CD4-positive, alpha-beta T cell treated with Interleukin-10 for 1 hour (primary cell): ENCODE measurements at regions not wholly inside any gene's neighbourhood (a gene's known extent, or its start where the extent isn't known, plus 50 kb on each side); places are given as distances from the start of the nearest gene placed in this dataset.
"Not testable (repeated sequence)": the region's sequence is repeated elsewhere in the genome, so short reads cannot be mapped to it uniquely, and the experiment has no call there.

Experiments
- DNase-seq: peaks from one replicate; pipeline ENCODE4 v3.0.0-alpha.2; 2020

DNA sequence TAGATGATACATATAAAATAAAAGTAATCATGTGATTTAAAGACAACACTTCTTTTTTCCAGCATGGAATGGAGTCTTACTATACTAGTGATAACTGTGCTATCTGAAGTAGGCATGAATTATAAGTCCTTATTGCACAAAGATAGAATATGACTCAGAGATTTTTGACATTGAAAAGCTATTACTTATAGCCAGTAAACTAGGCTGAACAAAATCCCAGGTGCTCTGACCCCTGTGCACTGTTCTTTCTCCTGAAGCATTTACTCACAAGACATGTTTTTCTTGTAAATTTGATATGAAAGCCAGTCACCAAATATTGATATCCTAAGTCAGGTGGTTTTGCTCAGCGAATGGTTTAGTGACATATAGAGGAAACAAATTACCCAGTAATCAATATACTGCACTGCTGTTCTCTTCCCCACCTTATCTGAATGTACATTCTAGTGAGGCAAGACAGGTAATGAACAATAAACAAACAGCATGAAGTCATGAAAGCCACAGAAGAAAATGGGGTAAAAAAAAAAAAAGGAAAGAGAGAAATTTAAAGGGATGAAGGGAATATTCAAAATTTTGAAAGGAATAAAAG, 1567.0 kb upstream of the SPRY2 start:
- DNase-seq: no peak

DNA sequence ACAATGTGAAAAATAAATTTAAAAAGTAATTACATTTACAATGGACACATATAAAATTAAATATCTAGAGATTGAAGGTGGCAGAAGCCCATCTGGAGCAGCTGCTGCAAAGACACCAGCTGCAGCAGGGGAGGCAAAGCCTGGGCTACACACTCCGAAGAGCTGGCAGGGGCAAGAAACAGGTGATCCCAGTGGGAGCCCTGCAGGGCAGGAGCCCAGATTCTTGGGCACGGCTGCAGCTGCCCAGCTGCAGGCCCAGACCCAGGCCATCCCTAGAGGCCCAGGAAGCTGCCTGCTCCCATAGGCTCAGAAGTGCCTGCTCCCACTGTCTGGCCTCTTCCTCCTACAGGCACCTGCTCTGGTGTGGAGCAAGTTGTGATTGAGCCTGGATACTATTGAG, 1547.9 kb upstream of the SPRY2 start:
- no peak for DNase-seq

- DNase-seq: no peak
Measured at GRCh38 chr13:81874681-81875661, 1534.0 kb upstream of the SPRY2 start.

DNA sequence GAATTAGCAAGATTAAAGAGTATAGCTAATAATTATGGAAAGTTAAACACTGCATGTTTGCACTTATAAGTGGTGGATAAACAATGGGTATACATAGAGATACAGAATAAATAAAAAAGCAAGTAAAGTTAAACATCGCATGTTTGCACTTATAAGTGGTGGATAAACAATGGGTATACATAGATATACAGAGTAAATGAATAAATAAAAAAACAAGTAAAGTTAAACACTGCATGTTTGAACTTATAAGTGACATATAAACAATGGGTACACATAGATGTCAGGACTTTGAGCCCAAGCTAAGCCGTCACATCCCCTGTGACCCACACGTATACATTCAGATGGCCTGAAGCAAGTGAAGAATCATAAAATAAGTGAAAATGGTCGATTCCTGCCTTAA, 1533.3 kb upstream of the SPRY2 start:
- DNase-seq: no peak

- DNase-seq: no peak
Measured at GRCh38 chr13:81872581-81872980, 1531.7 kb upstream of the SPRY2 start.

GRCh38 chr13:81871751-81872325, 1530.9 kb upstream of the SPRY2 start:
- DNase-seq: not testable (repeated sequence)

DNA sequence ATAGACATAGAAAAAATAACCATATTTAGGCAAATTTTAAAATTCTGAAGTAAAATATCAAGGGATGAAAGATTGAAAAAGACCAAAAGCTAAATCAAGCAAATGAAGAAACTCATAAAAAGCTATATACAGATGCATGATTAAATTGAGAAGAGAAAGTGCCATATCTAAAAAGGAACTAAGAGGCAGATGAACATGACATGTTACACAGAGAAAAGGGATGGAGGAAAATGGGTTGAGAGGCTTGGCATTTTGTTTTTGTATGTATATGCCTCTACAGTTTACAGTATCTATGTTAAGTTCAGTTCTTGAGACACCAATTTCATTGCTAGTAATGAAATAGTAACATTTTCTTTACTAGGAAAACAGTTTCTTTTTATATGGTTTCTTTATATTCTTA, 1507.4 kb upstream of the SPRY2 start:
- no peak for DNase-seq

DNA sequence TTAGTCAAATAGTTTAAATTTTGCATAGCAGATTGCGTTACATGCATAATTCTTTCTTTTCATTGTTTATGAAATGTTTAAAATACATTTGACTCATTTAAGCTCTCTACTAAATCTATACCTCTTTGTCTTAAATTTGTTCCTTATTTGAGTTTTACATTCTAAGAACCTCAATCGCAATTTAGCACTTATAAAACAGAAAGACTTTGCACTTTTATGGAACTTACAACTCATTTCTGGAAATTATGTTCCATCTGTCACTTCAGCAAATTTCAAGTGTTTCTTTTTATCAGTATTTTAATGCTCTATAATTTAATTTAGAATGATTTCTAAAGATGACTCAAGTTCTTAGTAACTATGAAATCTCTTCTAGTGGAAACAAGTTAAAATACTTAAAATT, 1505.8 kb upstream of the SPRY2 start:
- DNase-seq: no peak

DNA sequence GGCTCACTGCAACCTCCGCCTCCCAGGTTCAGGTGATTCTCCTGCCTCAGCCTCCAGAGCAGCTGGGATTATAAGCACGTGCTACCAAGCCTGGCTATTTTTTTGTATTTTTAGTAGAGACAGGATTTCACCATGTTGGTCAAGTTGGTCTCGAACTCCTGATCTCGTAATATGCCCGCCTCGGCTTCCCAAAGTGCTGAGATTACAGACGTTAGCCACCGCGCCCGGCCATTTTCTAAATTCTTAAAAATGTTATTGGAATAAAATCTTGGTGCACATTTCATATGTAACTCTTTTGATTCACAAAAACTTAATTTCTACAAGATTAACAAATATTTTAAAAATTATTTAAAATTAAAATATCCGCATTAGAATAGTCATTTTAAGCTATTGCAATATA, 1480.3 kb upstream of the SPRY2 start:
- DNase-seq: no peak

GRCh38 chr13:81800433-81800832, 1459.5 kb upstream of the SPRY2 start:
- no peak for DNase-seq

DNA sequence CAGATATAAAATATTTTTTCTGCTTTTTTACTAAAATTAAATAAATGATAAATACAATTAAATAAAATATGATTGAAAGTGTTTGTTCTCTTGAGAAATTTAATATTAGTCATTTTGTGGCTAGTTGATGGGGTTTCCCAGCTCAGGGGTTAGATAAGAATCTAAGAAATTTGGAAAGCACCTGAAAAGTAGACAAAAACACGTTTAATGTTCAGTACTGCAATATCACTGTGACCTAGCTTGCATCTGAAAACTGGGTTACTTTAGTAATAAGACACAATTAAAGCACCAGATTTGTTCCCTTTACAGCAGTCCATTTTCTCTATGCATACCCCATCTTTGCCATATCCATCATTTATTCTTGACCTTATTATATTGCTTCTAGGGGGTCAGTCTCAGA, 1454.8 kb upstream of the SPRY2 start:
- no peak for DNase-seq

DNA sequence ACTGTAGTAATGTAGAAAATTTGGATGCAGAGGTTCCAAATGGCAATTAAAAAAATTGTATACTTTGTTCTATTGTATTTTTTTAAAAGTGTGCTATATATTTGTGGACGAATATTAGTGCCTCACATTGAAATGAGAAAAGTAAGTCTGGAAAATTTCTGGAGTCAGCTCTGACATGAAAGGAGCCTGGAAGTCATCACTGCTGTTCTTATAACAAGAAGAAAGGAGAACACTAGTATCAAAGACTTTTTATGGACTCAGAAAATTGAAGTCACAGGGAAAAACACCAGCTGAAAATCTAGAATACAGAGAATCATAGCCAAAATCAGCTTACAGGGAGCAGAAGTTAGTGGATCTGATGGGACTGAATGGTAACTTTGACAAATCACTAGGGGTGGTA, 1450.7 kb upstream of the SPRY2 start:
- DNase-seq: no peak

DNA sequence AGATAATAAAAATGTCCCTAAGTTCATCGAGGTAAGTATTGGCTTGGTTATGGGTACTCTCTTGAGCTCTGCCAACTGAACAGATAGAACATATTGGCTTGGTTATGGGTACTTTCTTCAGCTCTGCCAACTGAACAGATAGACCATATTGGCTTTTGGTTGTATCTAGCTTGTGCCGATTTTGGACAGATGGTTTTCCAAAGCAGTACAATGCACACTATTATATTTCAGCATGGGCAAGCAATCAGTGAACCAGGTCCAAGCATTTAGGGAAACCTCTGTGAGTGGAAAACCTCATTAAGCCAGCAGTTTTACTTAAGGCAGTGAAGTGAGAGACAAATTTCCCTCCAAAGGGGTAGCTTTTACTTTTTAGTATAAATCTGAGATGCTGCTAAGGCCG, 1440.5 kb upstream of the SPRY2 start:
- no peak for DNase-seq

GRCh38 chr13:81779876-81780275, 1439.0 kb upstream of the SPRY2 start:
- no peak for DNase-seq

GRCh38 chr13:81778350-81778749, 1437.4 kb upstream of the SPRY2 start:
- DNase-seq: no peak

DNA sequence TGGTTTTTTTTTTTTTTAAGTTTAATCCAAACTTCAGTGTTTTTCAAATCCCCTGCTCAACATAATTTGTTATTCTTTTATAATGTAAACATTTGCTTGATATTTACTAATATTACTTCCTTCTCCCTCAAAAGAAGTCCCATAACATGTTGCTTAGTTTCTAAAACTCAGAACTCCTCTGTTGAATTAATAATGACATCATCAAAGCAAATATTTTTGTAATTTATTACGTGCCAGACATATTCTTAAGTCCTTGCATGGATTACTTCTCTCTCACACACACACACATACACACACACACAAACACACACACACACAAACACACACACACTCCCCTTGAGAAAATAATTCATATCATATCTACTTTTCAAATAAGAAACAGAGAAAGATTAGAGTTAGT, 1432.3 kb upstream of the SPRY2 start:
- DNase-seq: no peak

- DNase-seq: no peak
Measured at GRCh38 chr13:81771951-81772350, 1431.0 kb upstream of the SPRY2 start.

GRCh38 chr13:81770868-81771505, 1430.1 kb upstream of the SPRY2 start:
- no peak for DNase-seq

DNA sequence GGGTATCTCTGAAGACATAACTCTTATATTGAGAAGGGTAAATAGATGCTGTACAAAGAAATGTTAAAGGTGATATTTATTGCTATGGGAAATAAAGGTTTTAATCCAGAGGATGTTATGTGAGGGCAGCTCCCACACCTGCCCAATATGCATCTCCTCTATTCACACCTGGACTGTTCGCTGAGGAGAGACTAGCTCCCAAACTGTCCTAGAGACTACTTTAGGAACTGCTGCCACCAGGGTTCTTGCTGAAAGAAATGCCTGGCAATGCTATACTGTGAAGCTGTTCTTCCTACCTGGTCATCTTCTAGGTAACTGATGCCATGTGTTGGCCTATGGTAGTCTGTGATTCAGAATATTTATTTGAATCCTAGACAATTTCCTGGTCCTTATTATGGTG, 1421.5 kb upstream of the SPRY2 start:
- no peak for DNase-seq

GRCh38 chr13:81760316-81760715, 1419.4 kb upstream of the SPRY2 start:
- no peak for DNase-seq

DNA sequence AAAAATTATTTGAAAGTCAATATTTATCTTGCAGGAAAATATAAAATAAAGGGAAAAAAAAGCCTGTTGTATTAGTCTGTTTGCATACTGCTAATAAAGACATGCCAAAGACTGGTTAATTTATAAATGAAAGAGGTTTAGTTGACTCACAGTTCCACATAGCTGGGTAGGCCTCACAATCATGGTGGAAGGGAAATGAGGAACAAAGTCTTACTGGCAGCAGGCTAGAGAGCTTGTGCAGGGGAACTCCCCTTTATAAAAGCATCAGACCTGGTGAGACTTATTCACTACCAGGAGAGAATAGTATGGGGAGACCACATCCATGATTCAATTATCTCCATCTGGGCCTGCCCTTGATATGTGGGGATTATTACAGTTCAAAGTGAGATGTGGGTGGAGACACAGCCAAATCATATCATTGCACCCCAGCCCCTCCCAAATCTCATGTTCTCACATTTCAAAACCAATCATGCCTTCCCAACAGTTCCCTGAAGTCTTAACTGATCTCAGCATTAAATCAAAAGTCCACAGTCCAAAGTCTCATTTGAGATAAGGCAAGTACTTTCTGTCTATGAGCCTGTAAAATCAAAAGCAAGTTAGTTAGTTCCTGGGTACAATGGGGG, 1416.5 kb upstream of the SPRY2 start:
- DNase-seq: no peak

DNA sequence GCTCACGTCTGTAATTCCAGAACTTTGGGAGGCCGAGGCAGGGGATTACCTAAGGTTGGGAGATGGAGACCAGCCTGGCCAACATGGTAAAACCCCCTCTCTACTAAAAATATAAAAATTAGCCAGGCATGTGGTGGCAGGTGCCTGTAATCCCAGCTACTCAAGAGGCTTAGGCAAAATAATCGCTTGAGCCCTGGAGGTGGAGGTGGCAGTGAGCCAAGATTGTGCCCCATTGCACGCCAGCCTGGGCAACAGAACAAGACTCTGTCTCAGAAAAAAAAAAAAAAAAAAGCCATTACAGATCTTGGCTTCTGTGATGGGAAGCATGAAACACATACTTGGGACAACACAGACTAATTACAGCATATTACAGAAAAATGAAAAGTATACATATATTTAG, 1404.5 kb upstream of the SPRY2 start:
- no peak for DNase-seq

DNA sequence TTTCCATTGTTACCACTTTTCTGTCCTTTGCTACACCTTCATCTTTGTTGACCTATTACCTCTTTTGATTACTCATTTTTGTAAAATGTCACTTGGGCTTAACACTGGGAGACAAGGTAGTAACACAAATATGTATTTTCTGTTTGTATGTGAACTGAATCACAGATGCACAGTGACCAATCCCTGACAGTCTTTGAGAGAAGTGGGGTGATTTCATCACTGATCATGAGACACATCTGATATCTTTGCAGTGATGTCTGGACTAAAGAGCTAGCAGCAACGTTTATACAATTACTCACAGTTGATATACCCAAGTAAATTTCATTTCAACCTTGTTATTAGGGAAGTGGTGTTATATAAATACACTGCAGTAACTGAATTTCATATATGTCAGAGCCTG, 1397.4 kb upstream of the SPRY2 start:
- no peak for DNase-seq
